ENCODE measurements at regions not wholly inside any gene's neighbourhood (a gene's known extent, or its start where the extent isn't known, plus 50 kb on each side); places are given as distances from the start of the nearest gene placed in this dataset.

DNA sequence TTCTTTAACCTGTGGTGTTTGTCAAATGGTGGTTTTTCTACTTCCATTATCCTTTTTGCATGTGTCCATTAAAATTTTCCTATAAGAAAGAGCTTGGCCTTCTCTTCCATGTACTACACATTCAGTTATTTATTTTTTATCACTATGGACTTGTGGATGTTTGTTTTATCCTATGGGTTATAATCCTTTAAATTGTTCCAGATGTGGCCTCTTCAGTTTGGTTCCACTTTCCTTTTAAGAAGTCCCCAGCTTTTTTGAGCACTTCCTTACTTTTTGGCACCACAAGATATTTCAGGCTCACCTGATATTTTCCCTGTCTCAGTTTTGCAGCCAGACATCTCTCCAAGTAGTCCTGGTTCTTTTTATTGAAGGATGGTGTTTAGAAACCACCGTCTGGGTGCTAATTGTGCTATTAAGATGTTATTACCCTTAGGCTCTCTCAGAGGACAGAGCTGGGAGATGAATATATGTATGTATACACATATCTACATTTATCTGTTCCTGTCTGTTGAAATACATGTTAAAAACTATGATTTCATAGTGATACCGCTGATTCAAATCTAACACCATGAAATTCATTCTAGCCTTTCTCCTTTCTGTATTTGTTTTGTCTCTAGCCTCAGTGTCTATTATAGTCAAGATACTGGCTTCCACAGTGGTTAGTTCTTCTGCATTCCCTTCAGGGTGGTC, 408.5 kb upstream of the RGS6 start:
- no peaks in the 10 kb centered on the region for H3K4me1 ChIP-seq (replicated peaks in 1 of 2)
- no peak overlapping the region for H3K27ac ChIP-seq
- in situ Hi-C loops (cut with MboI; ENCODE audit: low pct_unique_long_range_greater_than_20kb in 2 of 9, low sequenced_read_pairs in 9 of 9, unreplicated experiment in 9 of 9) = no loop called here
- no peak overlapping the region for H3K4me3 ChIP-seq
- ATAC-seq (replicated peaks in 6 of 8) = peak in 3 of 8 experiments; percentile 70 to 89 (median 77)
- WGBS, 10 experiments = 0 to 100% (median 73%) methylated on average over 1 to 2 of the region's 2 CpGs; no CpG with 5 or more reads in 2 of the 10 experiments

DNA sequence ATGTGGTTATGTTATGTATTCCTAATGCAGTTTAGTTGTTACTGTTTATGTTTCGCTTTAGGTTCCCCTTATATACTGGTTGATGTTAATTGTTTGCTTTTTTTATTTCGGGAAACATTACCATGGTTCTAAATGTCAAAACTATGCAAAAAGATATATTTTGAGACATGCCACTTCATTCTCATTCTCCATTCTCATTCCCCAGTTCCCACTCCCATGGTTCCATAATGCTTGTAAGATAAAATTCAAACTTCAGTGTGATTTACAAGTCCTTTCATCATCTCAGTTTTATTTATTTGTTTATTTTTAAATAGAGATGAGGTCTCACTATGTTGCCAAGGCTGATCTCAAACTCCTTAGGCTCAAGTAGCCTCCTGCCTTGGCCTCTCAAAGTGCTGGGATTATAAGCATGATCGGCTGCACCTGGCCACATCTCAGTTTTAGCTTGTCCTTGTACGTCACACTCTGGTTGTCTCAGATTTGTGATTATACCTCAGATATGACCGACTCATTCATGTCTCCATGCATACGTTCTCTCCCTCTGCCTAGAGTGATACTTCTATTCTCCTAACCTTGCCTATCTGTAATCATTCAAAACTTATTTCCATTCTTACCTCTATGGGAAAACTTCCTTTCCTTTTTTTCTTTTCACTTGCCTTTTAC, 407.8 kb upstream of the RGS6 start:
- 47 to 100% (median 95%) methylated on average over 2 to 6 of the region's 6 CpGs for WGBS, 10 experiments
- in situ Hi-C loops (cut with MboI; ENCODE audit: low pct_unique_long_range_greater_than_20kb in 2 of 9, low sequenced_read_pairs in 9 of 9, unreplicated experiment in 9 of 9) = no loop called here
- no peak for ATAC-seq (replicated peaks in 6 of 8)
- Histone ChIP-seq H3K4me3 (no peak overlapping the region), H3K4me1 (replicated peaks in 1 of 2) (no peaks in the 10 kb centered on the region), H3K27ac (no peak overlapping the region)

DNA sequence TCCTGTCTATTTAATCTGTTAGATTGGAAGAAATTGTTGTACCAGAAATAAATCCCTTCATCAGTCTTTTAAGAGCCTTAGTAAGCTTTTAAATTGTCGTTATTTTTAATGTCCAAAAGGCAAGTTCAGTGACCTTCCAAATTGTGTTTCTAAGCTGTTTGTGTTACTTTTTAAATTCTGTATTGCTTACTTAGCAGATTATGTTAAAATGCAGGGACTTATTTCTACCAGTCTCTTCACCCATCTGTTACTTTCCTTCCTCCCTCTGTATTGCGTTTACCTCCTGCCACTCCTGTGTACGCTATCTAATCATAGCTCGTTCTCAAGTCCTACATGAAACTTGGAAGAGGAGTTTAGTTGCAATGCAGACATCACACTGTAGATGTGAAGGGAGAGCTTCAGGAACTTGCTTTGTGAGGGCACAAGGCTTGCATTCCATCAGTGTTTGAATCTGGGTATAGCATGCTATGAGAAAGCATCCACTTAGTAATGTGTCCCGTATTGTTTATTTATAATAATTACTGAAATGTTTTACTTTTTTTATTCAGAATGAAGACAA, 406.5 kb upstream of the RGS6 start:
- in situ Hi-C loops (cut with MboI; ENCODE audit: low pct_unique_long_range_greater_than_20kb in 2 of 9, low sequenced_read_pairs in 9 of 9, unreplicated experiment in 9 of 9) = no loop called here
- H3K27ac ChIP-seq = no peak overlapping the region
- WGBS, 10 experiments = 66 to 98% (median 81%) methylated on average over 1 to 5 of the region's 5 CpGs; no CpG with 5 or more reads in 2 of the 10 experiments
- peak in 1 of 8 experiments; percentile 35 for ATAC-seq (replicated peaks in 6 of 8)
- H3K4me1 ChIP-seq (replicated peaks in 1 of 2) = peaks cover 0 to 1% of the 10 kb centered on the region in 2 donors
- H3K4me3 ChIP-seq = no peak overlapping the region

DNA sequence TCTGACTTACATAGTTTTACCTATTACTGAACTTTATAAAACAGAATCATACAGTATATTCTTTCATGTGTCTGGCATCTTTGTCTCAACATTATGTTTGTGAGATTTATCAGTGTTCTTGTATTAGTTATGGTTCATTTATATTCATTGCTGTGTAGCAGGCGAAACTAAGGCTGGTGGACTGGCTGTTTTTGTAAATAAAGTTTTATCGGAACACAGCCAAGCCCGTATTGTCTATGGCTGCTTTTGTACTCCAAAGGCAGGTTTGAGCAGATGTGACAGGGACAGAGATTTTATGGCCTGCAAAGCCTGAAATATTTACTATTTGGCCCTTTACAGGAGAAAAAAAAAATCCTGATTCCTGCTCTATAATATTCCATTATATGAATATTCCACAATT, 405.8 kb upstream of the RGS6 start:
- in situ Hi-C loops (cut with MboI; ENCODE audit: low pct_unique_long_range_greater_than_20kb in 2 of 9, low sequenced_read_pairs in 9 of 9, unreplicated experiment in 9 of 9) = no loop called here
- H3K27ac ChIP-seq = no peak overlapping the region
- 89 to 100% (median 100%) methylated on average over 1 to 3 of the region's 3 CpGs; no CpG with 5 or more reads in 1 of the 10 experiments for WGBS, 10 experiments
- H3K4me1 ChIP-seq (replicated peaks in 1 of 2) = peaks cover 0 to 5% of the 10 kb centered on the region in 2 donors
- no peak overlapping the region for H3K4me3 ChIP-seq
- ATAC-seq (replicated peaks in 6 of 8) = no peak

DNA sequence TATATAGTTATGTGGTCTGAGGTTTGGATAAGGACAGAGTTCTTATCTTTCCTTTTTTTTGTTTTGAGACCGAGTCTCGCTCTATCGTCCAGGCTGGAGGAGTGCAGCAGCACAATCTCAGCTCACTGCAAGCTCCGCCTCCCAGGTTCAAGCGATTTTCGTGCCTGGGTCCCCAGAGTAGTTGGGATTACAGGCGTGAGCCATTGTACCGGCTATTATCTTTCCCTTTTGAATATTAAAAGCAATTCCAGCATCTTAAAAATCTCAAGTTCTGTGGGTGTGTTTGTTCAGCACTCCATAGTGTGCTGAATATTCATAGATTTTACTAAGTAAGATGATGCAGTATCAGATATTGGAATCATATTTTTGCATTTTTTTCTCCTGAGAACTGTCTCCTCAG, 404.4 kb upstream of the RGS6 start:
- H3K4me3 ChIP-seq = no peak overlapping the region
- ATAC-seq (replicated peaks in 6 of 8) = peak in 3 of 8 experiments; percentile 18 to 71 (median 23)
- in situ Hi-C loops (cut with MboI; ENCODE audit: low pct_unique_long_range_greater_than_20kb in 2 of 9, low sequenced_read_pairs in 9 of 9, unreplicated experiment in 9 of 9) = no loop called here
- H3K4me1 ChIP-seq (replicated peaks in 1 of 2) = peaks cover 0 to 5% of the 10 kb centered on the region in 2 donors
- WGBS, 10 experiments = 25 to 100% (median 88%) methylated on average over 1 to 8 of the region's 8 CpGs; no CpG with 5 or more reads in 2 of the 10 experiments
- H3K27ac ChIP-seq = no peak overlapping the region

DNA sequence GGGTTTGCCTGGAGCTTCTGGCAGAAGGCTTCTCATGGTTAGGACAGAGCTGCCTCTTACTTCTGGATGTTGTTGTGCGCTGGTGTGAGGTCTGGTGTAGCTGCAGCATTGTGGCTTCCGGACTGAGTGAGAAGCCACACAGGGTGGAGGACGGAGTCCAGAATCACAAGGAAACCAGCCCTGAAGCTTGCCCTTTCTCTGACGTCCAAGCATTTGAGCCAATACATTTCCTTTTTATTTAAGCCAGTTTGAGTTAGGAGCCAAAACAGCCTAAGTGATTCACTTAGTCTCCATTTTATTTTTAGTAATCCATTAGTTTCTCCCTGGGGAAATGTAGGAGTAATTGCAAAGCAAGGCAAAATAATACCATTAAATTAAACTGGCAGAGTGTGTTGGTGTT, 402.4 kb upstream of the RGS6 start:
- in situ Hi-C loops (cut with MboI; ENCODE audit: low pct_unique_long_range_greater_than_20kb in 2 of 9, low sequenced_read_pairs in 9 of 9, unreplicated experiment in 9 of 9) = no loop called here
- Histone ChIP-seq H3K27ac (no peak overlapping the region), H3K4me1 (replicated peaks in 1 of 2) (peaks cover 0 to 5% of the 10 kb centered on the region in 2 donors), H3K4me3 (no peak overlapping the region)
- WGBS, 10 experiments = 0 to 100% (median 92%) methylated on average over 1 to 3 of the region's 4 CpGs; no CpG with 5 or more reads in 5 of the 10 experiments
- ATAC-seq (replicated peaks in 6 of 8) = peak in 7 of 8 experiments; percentile 27 to 84 (median 35)

DNA sequence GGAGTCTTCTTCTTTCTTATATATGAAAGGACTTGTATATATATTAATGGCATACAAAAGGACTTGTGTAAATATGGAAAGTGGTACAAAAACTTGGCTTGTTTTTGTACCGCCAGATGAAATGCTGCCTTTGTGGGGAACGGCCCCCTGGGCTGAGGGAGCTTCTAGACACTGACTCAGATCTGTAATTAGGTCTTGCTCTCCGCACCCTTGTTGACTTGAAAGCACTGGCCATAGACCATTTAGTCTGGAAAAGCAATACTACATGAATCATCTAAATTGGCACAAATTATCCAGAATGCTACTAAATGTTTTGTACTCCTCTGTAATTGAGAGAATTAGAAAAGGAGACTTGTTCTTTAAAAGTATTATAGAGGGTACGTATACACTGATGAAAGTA, 399.9 kb upstream of the RGS6 start:
- H3K4me3 ChIP-seq = no peak overlapping the region
- in situ Hi-C loops (cut with MboI; ENCODE audit: low pct_unique_long_range_greater_than_20kb in 2 of 9, low sequenced_read_pairs in 9 of 9, unreplicated experiment in 9 of 9) = no loop called here
- ATAC-seq (replicated peaks in 6 of 8) = peak in 3 of 8 experiments; percentile 25 to 65 (median 51)
- 21 to 100% (median 69%) methylated on average over 1 to 4 of the region's 4 CpGs; no CpG with 5 or more reads in 1 of the 10 experiments for WGBS, 10 experiments
- H3K27ac ChIP-seq = no peak overlapping the region
- H3K4me1 ChIP-seq (replicated peaks in 1 of 2) = peaks cover 0 to 5% of the 10 kb centered on the region in 2 donors

DNA sequence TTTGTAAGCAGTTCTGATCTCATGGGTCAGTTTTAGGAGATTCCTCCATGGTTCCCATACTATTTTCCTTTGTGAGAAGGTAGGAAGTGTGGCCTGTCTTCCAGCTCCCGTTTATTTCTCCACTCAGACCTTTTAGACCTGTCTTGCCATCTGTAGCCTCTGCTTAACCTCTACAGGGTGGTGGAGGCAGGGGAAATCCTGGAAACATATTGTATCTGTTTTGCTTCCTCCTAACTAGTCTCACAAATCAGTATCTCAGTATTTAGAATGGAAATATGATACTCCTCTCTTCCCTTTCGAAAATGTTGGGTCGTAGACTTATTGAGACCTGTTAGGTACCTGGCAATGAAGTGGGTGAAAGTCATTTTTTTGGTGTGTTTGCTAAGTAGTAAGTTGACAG, 399.4 kb upstream of the RGS6 start:
- no peak overlapping the region for H3K27ac ChIP-seq
- 17 to 100% (median 79%) methylated on average over 1 to 3 of the region's 3 CpGs; no CpG with 5 or more reads in 1 of the 10 experiments for WGBS, 10 experiments
- ATAC-seq (replicated peaks in 6 of 8) = no peak
- in situ Hi-C loops (cut with MboI; ENCODE audit: low pct_unique_long_range_greater_than_20kb in 2 of 9, low sequenced_read_pairs in 9 of 9, unreplicated experiment in 9 of 9) = no loop called here
- H3K4me3 ChIP-seq = no peak overlapping the region
- peaks cover 0 to 5% of the 10 kb centered on the region in 2 donors for H3K4me1 ChIP-seq (replicated peaks in 1 of 2)

DNA sequence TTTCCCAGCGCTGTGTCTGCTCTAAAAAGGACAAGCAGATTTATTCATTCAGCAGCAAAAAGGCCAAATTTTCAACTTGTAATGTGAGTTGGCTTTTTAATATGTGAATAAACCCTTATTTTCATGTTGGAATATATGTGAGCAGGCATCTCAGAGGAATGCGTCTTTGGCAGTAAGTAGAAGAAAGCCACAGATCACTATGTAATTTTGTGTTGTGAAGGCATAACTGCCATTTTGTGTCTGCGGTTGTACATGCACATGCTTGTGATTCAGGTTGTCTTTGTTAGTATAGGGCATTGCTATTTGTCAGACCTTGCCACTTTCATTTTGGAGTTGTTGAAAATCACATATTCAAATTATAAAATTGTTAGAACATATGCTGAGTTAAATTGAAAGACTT, 398.8 kb upstream of the RGS6 start:
- in situ Hi-C loops (cut with MboI; ENCODE audit: low pct_unique_long_range_greater_than_20kb in 2 of 9, low sequenced_read_pairs in 9 of 9, unreplicated experiment in 9 of 9) = no loop called here
- WGBS, 10 experiments = 35 to 100% (median 88%) methylated on average over 1 to 3 of the region's 3 CpGs
- no peak overlapping the region for H3K4me3 ChIP-seq
- peaks cover 0 to 5% of the 10 kb centered on the region in 2 donors for H3K4me1 ChIP-seq (replicated peaks in 1 of 2)
- no peak overlapping the region for H3K27ac ChIP-seq
- ATAC-seq (replicated peaks in 6 of 8) = peak in 2 of 8 experiments; percentile 10 to 44

DNA sequence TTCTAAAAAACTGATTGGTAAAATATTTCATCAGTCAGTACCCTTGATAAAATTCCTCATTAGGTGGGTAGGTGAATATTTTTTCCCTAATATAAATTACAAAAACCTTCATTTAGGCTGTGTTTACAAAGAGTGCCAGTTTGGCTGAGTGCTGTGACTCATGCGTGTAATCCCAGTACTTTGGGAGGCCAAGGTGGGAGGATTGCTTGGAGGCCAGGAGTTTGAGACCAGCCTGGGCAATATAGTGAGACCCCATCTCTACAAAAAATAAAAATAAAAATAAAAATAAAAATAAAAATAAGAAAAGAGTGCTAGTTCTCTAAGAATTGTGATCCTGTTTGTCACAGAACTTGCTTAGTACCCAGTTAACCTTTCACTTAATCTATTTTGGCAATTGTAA, 398.4 kb upstream of the RGS6 start:
- H3K27ac ChIP-seq = no peak overlapping the region
- H3K4me1 ChIP-seq (replicated peaks in 1 of 2) = peaks cover 0 to 5% of the 10 kb centered on the region in 2 donors
- in situ Hi-C loops (cut with MboI; ENCODE audit: low pct_unique_long_range_greater_than_20kb in 2 of 9, low sequenced_read_pairs in 9 of 9, unreplicated experiment in 9 of 9) = no loop called here

DNA sequence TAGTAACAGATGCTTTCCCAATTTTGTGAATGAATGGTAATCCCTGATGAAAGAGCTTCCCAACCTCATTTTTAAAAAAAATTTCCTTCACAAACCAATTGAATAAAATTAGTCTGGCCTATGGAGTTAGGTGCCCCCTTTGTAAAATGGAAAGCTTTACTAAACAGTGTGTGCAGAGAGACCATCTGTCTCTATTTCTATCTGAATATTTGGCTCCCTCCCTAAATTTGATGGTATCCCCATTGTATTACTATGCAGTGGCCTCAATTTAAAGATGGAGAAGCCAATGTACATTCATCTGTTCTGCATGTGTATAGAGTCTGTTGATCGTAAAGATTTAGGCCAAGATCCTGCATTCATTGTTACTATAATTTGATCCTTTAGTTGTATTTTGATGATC, 397.7 kb upstream of the RGS6 start:
- no peak overlapping the region for H3K4me3 ChIP-seq
- no peak overlapping the region for H3K27ac ChIP-seq
- in situ Hi-C loops (cut with MboI; ENCODE audit: low pct_unique_long_range_greater_than_20kb in 2 of 9, low sequenced_read_pairs in 9 of 9, unreplicated experiment in 9 of 9) = no loop called here
- 17 to 100% (median 75%) methylated on average over 1 of the region's 1 CpG; no CpG with 5 or more reads in 4 of the 10 experiments for WGBS, 10 experiments
- ATAC-seq (replicated peaks in 6 of 8) = no peak
- peaks cover 0 to 10% of the 10 kb centered on the region in 2 donors for H3K4me1 ChIP-seq (replicated peaks in 1 of 2)

More for the DNA sequence above, 398.4 kb upstream of the RGS6 start:
- ATAC-seq (replicated peaks in 6 of 8) = no peak
- H3K4me3 ChIP-seq = no peak overlapping the region
- 83 to 100% (median 100%) methylated on average over 1 of the region's 1 CpG; no CpG with 5 or more reads in 3 of the 10 experiments for WGBS, 10 experiments

DNA sequence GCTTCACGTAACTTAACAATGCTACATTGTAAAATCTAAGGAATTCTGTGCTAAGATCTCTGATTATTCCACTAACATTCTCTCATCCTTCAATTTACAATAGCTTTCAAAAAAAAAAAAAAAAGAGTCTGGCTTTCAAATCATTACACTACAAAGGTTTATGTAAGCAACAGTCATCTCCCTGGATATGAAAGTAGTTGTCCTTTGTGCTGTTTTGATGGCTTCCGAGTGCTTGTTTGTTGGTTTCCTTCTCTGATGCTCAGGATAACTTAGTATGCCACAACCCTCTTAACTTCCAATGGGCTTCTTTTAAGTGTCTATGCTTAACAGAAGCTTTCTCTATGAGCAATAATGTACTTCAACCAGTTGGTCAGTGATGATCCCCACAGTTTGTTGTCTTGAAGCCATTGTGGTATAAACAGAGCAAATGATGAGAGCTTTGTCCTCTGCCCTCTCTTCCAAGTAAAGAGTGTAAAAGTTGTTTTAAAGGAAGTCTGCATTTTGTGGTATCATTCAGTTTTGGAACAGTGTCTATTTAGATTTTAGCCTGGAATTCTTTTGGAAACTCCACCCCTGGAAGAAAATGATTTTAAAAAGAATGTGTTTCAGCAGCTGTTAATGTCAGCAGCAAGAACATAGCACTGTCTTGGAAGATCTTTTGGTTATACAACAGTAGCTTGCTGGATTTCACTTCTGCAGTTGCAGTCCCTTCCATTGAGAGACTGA, 396.1 kb upstream of the RGS6 start:
- peak in 1 of 8 experiments; percentile 41 for ATAC-seq (replicated peaks in 6 of 8)
- Histone ChIP-seq H3K4me1 (replicated peaks in 1 of 2) (peaks cover 3 to 13% of the 10 kb centered on the region in 2 donors), H3K4me3 (no peak overlapping the region), H3K27ac (no peak overlapping the region)
- in situ Hi-C loops (cut with MboI; ENCODE audit: low pct_unique_long_range_greater_than_20kb in 2 of 9, low sequenced_read_pairs in 9 of 9, unreplicated experiment in 9 of 9) = no loop called here
- WGBS, 10 experiments = 67 to 100% (median 100%) methylated on average over 1 to 2 of the region's 2 CpGs; no CpG with 5 or more reads in 4 of the 10 experiments

All from motor neuron (in vitro differentiated cells).